Fibroblast of lung (primary cell): ENCODE measurements at regions not wholly inside any gene's neighbourhood (a gene's known extent, or its start where the extent isn't known, plus 50 kb on each side); places are given as distances from the start of the nearest gene placed in this dataset.

Experiments used
- DNase-seq, 2 donors: peaks; one replicate each; pipeline versions ENCODE4 v3.0.0 to v3.0.0-alpha.2; 2010; ENCODE audit warnings: low read depth in 2 of 2
- H2AFZ ChIP-seq: 2 replicates; pipeline ENCODE4 v1.5.1; 2012; ENCODE audit warnings: low read length, control low read depth, inconsistent platforms
- H3K27ac ChIP-seq: 2 replicates; pipeline ENCODE4 v1.5.1; 2011; ENCODE audit warnings: low read length, control low read depth; ENCODE audit not compliant: insufficient read depth
- H3K27me3 ChIP-seq: 2 replicates; pipeline ENCODE4 v1.5.1; 2011; ENCODE audit warnings: mild to moderate bottlenecking, low read length; ENCODE audit not compliant: control insufficient read depth, insufficient read depth
- H3K36me3 ChIP-seq: 2 replicates; pipeline ENCODE4 v1.5.1; 2011; ENCODE audit warnings: low read length; ENCODE audit not compliant: control insufficient read depth, insufficient read depth
- H3K4me1 ChIP-seq: 2 replicates; pipeline ENCODE4 v1.5.1; 2011; ENCODE audit warnings: low read length; ENCODE audit not compliant: control insufficient read depth, insufficient read depth; ENCODE audit errors: extremely low read depth
- H3K4me2 ChIP-seq: 2 replicates; pipeline ENCODE4 v1.5.1; 2011; ENCODE audit warnings: low read length, control low read depth; ENCODE audit not compliant: insufficient read depth; ENCODE audit errors: extremely low read depth
- H3K4me3 ChIP-seq, 4 experiments: fragments of 200-600 bp in 1 of 4; sonication (generic) in 1 of 4; replicated peaks in 1 of 4; 2 replicates each; pipeline ENCODE4 v1.5.1; 2011 to 2016; ENCODE audit warnings: low read length in 4 of 4, low read depth in 3 of 4, mild to moderate bottlenecking in 3 of 4, control low read depth in 2 of 4, inconsistent platforms in 1 of 4, mixed read lengths in 1 of 4; ENCODE audit not compliant: insufficient read depth in 1 of 4; ENCODE audit errors: control extremely low read depth in 1 of 4
- H3K79me2 ChIP-seq: 2 replicates; pipeline ENCODE4 v1.5.1; 2012; ENCODE audit warnings: mild to moderate bottlenecking, low read length, inconsistent platforms; ENCODE audit not compliant: control insufficient read depth, insufficient read depth
- H3K9ac ChIP-seq: 2 replicates; pipeline ENCODE4 v1.5.1; 2011; ENCODE audit warnings: mild to moderate bottlenecking, low read length, control low read depth; ENCODE audit not compliant: insufficient read depth
- H3K9me3 ChIP-seq: 2 replicates; pipeline ENCODE4 v1.5.1; 2012; ENCODE audit warnings: low read depth, low read length; ENCODE audit not compliant: control insufficient read depth, insufficient read depth
- H4K20me1 ChIP-seq: 2 replicates; pipeline ENCODE4 v1.5.1; 2011; ENCODE audit warnings: low read length; ENCODE audit not compliant: control insufficient read depth, insufficient read depth; ENCODE audit errors: extremely low read depth
- EZH2 ChIP-seq: IDR thresholded peaks from 2 replicates; pipeline ENCODE4 v1.5.1; 2012; ENCODE audit warnings: low read length, control low read depth, mild to moderate bottlenecking; ENCODE audit errors: missing control alignments
- TF ChIP-seq, protein P1 (sequence below), 2 donors: IDR thresholded peaks in 1 of 2; conservative IDR thresholded peaks in 1 of 2; 1 replicate in 1 of 2; 2 replicates in 1 of 2; pipeline ENCODE4 v1.5.1; 2011 to 2012; ENCODE audit warnings: low read length in 2 of 2, control low read depth in 1 of 2, inconsistent platforms in 1 of 2, low read depth in 1 of 2, mild to moderate bottlenecking in 1 of 2

- no peaks in the 10 kb centered on the region for H3K9me3 ChIP-seq
- no peak overlapping the region for H3K4me2 ChIP-seq
- TF ChIP-seq, protein P1, sequence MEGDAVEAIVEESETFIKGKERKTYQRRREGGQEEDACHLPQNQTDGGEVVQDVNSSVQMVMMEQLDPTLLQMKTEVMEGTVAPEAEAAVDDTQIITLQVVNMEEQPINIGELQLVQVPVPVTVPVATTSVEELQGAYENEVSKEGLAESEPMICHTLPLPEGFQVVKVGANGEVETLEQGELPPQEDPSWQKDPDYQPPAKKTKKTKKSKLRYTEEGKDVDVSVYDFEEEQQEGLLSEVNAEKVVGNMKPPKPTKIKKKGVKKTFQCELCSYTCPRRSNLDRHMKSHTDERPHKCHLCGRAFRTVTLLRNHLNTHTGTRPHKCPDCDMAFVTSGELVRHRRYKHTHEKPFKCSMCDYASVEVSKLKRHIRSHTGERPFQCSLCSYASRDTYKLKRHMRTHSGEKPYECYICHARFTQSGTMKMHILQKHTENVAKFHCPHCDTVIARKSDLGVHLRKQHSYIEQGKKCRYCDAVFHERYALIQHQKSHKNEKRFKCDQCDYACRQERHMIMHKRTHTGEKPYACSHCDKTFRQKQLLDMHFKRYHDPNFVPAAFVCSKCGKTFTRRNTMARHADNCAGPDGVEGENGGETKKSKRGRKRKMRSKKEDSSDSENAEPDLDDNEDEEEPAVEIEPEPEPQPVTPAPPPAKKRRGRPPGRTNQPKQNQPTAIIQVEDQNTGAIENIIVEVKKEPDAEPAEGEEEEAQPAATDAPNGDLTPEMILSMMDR (conservative IDR thresholded peaks at IDR 0.05 in 1 of 2, IDR thresholded peaks at IDR 0.05 in 1 of 2; ENCODE audit: low read depth in 1 of 2, low read length in 2 of 2), result no peak
- no peak for TF ChIP-seq EZH2
- H2AFZ ChIP-seq, result no peak overlapping the region
- DNase-seq, result no peak
- H3K4me3 ChIP-seq, result no peak overlapping the region
- H3K36me3 ChIP-seq, result no peaks in the 10 kb centered on the region
- no peaks in the 10 kb centered on the region for H4K20me1 ChIP-seq
- no peak overlapping the region for H3K27ac ChIP-seq
- no peaks in the 10 kb centered on the region for H3K4me1 ChIP-seq
- H3K9ac ChIP-seq, result no peak overlapping the region
- H3K27me3 ChIP-seq, result no peaks in the 10 kb centered on the region
- no peaks in the 10 kb centered on the region for H3K79me2 ChIP-seq
Measured at GRCh38 chr7:153401795-153402720, 642.5 kb downstream of the ACTR3B start.

- Histone ChIP-seq H4K20me1 (no peaks in the 10 kb centered on the region), H3K27ac (no peak overlapping the region), H3K4me3 (no peak overlapping the region), H3K4me1 (no peaks in the 10 kb centered on the region), H3K9ac (no peak overlapping the region), H3K27me3 (no peaks in the 10 kb centered on the region), H3K79me2 (no peaks in the 10 kb centered on the region), H3K4me2 (no peak overlapping the region), H2AFZ (no peak overlapping the region), H3K36me3 (no peaks in the 10 kb centered on the region), H3K9me3 (no peaks in the 10 kb centered on the region)
- TF ChIP-seq, protein P1 (conservative IDR thresholded peaks at IDR 0.05 in 1 of 2, IDR thresholded peaks at IDR 0.05 in 1 of 2; ENCODE audit: low read depth in 1 of 2, low read length in 2 of 2), result no peak
- no peak for DNase-seq
Measured at GRCh38 chr7:153402721-153403541, 643.4 kb downstream of the ACTR3B start.

DNA sequence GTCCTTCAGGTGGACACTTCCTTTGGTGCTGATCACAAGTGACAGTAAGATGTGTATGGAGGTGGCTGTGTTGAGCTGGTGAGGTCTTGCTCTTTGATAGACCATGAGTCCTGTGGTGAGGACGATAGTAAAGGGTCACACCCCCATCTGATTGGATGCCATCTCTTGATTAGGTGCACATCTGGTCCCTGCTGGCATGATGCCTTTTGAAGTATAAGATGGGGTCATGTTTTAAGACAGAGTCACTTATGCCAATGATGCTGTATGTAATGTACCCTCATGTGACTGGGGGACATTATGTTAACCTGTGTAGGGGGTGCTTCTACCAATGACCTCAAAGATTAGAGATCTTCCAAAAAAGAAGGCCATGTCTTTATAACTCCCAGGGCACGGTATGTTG lies 644.6 kb downstream of the ACTR3B start:
- Histone ChIP-seq H3K9me3 (no peaks in the 10 kb centered on the region), H3K79me2 (no peaks in the 10 kb centered on the region)

More for the DNA sequence above, 644.6 kb downstream of the ACTR3B start:
- H3K4me1 ChIP-seq, result no peaks in the 10 kb centered on the region
- H3K36me3 ChIP-seq, result no peaks in the 10 kb centered on the region
- no peak overlapping the region for H3K27ac ChIP-seq
- no peak for TF ChIP-seq EZH2
- TF ChIP-seq, protein P1 (conservative IDR thresholded peaks at IDR 0.05 in 1 of 2, IDR thresholded peaks at IDR 0.05 in 1 of 2; ENCODE audit: low read depth in 1 of 2, low read length in 2 of 2), result no peak
- no peak overlapping the region for H3K4me2 ChIP-seq
- no peaks in the 10 kb centered on the region for H4K20me1 ChIP-seq
- H2AFZ ChIP-seq, result no peak overlapping the region
- no peak overlapping the region for H3K4me3 ChIP-seq
- no peak for DNase-seq
- no peak overlapping the region for H3K9ac ChIP-seq
- H3K27me3 ChIP-seq, result no peaks in the 10 kb centered on the region
